GM21723 (cell line): ENCODE measurements at regions not wholly inside any gene's neighbourhood (a gene's known extent, or its start where the extent isn't known, plus 50 kb on each side); places are given as distances from the start of the nearest gene placed in this dataset.

ENCODE experiments used
- ATAC-seq: cut with Tn5 transposase; IDR thresholded peaks from one replicate; pipeline ENCODE4 v1.9.1; 2021; ENCODE audit warnings: mild to moderate bottlenecking, moderate library complexity; ENCODE audit not compliant: unreplicated experiment

DNA sequence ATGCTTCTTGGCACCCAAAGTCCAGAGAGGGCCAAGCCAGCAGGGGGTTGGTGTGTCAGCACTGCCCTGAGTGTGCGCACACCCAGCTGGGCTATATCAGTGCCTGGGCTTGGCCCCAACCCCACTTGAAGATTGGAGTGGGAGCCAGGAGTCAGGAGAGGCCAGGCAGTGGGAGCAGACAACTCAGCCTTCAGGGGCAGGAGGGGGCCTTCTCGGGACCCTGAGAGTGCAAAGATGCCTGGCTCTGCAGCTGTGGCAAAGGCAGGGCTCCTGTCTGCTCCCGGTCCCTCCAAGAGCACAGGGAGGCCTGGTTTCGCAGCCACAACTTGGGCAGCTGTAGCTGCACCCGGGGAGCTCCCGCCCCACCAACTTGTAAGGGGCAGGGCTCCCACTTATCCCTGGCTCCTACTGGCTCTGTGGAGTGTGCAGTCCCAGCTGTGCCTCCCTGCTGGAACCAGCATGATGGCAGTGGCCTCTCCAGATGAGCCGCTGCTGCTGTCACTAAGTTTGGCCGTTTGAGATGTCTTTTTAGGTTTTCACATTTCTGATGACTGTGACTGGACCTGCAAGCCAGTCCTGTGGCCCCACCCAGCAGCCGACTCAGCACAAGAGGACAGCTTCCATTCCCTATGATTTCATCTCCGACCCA, 148.8 kb upstream of the HS6ST1 start:
- no peak for ATAC-seq

DNA sequence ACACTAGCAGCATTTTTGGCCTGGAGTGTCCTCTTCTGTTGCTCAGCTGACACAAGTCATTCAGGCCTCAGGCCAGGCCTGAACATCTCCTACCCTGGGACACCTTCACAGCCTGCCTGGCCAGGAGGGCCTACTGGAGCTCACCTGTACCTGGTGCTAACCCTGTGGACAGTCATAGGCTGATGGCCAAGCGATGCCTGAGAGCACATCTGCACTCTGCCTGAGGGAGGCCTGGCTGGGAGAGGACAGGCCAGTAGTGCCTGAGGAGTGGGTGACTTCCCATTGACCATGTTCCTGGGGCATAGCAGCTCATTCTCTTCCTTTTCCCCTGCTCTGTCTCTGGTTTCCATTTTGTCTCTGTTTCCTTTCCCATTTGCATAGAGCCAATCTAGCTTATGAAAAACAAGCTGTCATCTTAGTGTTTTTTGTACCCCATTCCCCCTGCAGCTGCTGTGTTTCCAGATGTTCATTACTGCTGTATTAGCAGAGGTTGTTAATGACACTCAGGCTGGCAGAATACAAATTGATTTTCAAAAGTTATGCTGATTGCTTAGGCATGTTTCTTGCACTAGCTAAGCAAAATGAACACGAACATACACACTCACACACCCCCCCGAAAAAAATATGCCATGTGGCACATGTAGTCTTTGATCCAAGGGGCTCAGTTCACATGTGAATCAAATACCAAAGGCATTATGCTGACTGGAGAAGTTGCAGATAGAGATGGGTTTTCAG, 149.7 kb upstream of the HS6ST1 start:
- ATAC-seq = no peak

DNA sequence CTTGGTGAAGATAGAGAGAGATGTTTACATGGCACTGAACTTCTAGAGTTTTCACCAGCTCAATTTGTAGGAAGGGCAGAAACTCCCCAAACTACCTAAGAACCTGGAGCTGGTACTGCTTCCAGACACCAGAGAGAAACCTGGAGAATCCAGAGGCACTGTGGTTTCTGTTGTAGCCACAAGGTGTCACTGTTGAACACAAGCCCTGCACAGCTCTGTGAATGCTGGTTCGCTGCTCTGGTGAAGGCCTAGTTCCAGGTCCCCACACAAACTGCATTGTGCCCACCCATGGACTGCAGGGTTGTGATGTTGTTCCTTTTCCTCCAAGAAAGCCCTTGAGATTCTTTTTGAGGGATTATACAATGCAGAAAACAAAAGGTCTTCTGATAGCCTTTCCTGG, 150.5 kb upstream of the HS6ST1 start:
- no peak for ATAC-seq

DNA sequence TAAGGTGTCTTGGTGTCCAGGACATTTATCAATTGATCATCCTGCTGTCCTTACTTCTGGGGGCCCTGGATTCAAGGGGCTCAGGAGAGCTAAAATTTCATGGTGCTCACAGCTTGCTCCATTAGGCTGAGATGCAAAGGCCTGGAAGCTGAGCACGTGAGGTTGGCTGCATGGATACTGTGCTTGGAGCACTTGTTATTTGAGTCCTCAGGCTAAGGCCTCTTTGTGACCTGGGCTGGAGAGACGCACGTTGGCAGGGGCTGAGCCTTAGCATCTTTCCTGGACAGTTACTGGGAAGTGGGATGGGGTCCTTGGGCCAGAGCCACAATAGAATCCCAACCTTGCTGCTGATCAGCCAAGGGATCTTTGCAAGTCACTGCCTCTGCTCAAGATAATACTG, 151.2 kb upstream of the HS6ST1 start:
- ATAC-seq = no peak

DNA sequence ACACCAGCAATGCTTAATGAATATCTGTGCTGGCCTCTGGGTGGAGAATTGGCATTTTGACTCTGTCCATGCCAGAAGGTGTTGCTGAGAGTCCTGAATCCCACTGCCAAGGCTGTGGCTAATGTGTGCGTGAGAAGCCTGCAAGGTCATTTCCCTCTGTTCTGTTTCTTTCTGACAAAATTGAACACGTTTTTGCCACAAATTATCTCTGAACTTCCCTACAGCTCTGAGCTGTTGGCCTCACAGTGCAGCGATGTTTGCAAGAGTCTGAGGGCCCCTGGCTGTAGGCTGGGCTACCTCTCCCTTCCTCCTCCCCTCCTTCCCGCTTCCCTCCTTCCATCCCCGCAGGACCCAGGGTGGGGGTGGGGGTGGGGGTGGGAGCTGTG, 154.1 kb upstream of the HS6ST1 start:
- ATAC-seq = peak; percentile 35

DNA sequence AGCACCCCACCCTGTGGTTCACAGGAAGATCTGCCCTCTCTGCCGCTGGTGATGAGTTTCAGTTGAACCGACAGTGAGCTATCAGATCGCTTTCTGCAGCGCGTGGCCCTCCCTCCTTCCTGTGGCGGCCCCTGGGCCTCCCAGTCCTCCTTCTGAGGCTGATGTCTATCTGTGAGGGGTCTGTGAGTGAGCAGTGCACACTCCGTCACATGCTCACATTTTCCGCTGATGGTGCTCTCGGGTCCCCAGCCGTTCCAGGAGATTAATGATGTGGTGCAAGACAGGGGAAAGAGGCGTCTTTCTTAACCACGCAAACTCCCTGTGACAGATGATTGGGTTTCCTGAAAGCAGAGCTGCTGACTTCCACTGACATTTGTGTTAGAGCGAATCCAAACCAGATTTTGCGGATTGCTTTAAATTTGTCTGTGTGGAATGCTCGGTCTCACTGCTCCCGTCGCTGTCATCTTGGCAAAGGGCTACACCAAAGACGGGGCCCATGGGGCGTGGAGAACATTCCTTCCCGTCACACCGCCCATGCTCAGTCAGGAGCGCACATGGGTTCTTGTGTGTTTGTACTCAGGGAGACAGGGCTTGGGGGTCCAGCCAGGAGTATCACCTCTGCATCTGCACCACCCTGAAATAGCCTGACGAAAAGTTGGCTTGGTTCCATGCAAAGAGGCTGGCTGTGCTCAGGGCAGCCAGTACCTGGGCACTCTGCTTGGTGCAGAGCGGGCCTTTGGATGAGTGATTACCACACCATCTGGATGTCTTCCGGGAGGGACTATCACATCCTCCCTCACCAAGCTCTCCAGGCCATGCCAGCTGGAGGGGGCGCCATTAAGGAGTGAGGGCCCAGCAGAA, 154.7 kb upstream of the HS6ST1 start:
- peak; percentile 82 for ATAC-seq

DNA sequence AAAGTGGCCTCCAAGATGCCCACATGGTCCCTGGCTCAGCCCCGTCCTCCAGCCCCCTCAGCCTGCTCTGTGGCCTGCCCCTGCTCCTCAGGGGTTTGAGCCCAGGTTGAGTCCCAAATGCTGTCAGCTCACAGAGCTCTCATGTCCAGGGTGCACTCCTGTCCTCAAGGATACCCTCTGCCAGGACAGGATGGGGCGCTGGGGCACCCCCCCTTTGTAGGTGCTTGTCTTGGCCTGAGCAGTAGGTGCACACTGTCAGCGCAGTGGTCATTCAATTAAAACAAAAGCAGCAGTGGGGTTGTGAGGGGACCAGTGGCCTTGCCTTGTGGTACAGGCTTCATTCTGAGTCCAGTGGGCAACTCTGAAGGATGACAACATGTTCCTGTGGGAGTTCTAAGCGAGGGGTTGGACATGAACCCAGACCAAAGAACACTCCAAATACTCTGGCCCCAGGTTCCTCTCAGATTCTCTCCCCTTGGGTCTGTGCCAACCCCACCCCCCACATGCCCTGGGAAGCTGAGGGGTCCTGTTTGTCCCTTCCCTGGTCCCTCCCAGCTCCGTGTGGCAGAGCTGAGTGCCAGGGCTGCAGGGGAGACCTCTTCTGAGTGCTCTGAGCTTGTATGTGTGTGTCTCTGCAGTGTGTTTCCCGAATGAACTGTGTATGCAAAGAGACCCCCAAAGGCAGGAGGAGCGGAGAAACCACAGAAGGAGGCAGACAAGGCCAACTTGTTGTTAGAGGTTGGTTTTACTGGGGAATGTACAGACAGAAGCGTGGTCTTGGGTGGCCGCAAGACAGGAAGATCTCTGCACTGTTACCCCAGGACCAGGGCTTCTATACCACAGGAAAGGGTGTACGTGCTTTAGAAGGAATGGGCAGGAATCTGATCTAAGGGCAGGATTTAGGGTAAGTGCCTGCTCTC, 155.6 kb upstream of the HS6ST1 start:
- no peak for ATAC-seq

DNA sequence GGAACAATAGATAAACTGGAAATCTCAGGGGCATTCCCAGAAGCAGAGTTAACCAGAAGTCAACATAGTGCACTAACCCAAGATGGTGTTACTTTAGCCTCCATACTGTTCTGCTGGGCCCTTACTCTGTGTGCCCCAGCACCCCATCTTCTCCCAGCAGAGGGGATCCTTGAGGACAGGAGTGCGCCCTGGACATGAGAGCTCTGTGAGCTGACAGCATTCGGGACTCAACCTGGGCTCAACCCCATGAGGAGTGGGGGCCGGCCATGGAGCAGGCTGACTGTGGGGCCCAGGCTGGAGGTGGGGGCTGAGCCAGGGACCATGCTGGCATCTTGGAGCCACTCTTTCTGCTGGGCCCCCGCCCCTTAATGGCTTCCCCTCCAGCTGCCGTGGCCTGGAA, 156.3 kb upstream of the HS6ST1 start:
- ATAC-seq = no peak

DNA sequence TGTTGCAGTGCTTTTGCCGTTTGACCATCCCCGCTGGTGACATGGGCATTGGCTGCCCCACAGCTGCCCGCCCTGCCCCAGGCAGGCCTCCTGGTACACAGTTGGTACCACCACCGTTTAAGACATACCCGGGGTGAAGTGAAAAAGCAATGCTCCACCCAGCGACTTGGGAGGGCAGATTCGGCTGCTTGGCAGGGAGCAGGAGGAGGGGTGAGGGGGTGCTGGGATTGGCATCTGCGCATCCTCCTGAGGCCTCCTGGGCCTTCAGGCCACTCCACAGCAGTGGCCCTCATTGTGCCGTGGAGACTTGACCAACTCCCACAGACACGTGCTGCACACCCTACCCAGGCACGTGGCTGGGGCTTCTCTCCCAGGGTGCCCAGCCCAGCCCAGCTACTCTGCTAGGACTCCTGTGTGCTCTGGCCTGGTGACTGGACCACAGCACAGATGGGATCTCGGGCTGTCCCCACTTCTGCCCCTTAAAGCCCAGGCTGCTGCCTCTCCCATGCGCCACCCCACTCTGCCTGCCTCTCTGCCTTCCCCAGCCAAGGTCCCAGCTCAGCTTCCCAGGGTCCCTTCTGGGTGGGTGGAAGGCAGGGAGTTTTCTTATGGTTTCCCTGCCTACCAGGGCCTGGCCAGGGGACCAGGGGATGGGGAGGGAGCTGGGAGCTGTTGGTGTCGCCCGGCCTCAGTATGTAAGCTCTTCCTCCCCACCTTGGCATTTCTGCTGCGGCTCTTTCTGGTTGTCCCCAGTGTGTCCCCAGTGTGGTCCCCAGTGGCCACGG, 157.0 kb upstream of the HS6ST1 start:
- no peak for ATAC-seq

DNA sequence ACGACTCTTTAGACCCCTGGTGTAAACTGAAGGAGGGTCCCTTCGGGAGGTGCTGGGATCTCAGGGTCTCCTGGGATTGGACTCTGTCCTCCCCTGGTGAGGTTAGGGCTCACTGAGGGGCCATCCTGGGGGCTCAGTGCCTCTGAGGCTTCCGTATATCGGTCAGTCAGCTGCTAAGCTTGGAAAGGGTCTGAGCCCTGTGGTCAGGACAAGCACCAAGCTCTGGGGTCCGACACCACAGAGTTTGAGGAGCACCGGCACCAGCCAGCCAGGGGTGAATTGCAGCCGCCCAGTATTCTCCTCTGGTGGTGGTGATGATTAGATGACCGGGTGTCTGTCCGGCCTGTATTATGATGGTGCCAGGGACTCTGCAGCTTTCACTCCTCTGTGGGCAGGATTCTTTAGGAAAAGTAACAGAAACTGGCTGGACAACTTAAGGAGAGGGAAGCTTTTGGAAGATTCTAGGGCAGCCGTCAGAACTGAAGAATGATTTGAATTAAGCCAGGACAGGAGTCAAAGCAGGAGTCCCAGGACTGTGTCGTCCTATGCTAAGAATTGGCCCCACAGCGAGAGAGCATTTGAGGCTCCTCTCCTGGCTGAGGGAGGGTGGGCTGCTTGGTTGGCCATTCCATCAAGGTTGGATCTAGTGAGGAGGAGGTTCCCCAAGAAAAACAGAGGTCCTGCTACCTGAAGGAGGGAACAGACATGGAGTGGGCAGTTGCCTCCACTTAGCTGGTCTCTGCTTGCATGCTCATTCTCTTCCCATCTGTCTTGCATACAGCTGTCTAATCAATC, 158.6 kb upstream of the HS6ST1 start:
- ATAC-seq = no peak

DNA sequence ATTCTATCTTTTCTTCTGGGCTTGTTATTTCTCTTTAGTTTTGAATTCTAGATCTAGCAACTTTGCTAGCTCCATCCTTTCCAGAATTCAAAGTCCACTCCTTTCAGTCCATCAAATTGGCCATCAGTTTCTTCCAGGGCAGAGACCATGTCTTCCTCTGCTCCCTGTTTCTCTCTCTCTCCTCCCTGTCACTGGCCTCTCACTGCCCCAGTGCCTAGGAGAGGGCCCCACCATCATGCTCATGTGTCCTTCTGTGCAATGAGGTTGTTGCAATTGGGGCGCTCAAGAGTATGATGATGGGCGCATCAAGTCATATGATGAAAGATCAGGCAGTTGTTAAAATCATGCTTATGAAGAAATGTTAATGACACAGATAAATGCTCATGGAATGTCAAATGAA, 159.2 kb upstream of the HS6ST1 start:
- ATAC-seq = no peak

DNA sequence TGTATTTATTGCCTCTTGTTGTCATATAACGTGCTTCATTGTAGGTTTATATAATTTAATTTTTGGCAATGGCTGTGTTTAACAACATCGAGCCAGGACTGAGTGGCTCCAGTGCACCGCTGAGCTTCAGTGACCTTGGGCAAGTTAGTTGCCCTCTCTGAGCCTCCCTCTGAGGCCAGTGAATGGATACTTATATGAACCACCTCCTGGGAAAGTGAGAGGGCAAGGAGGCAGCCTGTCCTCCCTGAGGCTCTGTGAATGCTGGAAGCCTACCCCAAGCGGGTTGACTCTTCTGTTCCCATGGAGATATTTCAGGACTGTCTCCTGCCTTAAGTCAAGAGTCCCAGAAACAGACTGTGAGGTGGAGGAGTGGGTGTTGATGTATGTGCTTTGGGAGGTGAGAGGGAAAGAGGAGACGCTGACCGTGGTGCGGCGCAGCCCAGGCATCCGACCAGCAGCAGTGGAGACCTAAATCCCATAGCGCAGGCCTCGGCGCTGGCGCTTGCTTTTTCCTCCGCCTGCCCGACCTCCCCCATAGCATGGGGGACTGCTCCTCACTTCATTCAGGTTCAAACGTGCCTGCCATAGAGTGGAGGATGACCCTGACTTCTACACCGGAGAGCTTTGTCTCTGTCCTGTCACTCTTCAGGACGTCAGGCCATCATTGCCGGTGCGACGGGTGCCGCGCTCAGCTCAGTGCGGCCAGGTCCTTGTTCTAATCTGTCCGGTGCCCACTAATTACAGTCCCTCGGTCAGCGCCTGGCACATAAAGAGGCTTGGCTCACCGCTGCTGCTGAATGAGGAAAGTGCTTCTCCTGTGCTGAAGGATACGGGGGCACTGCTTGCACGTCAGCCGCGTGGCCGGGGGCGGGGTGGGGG, 167.3 kb upstream of the HS6ST1 start:
- ATAC-seq = no peak

DNA sequence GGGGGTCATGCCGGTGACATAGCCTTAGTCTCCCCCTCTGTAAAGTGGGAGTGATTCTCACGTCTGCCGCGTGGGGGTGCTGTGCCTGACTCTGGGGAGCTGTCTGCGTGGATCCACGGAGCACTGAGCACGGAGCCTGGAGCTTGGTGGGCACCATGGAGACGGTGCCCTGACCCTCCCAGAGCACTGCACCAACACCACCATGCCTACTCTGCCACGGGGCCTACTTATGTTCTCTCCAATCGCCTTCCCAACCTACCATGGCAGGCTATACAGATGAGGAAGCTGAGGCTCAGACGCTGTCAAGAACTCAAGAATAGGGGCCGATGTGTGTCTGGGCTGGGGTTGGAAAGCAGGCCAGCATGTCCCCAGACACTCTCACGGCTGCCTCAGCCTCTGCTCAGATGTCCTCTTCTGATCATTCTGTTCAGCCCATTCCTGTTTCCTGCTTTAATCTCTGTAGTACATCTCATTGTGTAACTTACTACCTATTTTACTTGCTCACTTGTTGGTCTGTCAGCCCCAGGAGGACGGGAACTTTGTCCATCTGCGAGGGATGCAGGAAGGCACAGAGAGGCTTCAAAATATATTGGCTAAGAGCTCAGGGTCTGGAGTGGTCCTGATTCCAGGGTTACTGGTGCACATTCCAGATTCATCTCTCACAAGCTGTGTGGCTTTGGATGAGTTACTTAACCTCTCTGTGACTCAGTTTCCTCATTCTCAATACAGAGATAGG, 168.1 kb upstream of the HS6ST1 start:
- ATAC-seq = no peak

DNA sequence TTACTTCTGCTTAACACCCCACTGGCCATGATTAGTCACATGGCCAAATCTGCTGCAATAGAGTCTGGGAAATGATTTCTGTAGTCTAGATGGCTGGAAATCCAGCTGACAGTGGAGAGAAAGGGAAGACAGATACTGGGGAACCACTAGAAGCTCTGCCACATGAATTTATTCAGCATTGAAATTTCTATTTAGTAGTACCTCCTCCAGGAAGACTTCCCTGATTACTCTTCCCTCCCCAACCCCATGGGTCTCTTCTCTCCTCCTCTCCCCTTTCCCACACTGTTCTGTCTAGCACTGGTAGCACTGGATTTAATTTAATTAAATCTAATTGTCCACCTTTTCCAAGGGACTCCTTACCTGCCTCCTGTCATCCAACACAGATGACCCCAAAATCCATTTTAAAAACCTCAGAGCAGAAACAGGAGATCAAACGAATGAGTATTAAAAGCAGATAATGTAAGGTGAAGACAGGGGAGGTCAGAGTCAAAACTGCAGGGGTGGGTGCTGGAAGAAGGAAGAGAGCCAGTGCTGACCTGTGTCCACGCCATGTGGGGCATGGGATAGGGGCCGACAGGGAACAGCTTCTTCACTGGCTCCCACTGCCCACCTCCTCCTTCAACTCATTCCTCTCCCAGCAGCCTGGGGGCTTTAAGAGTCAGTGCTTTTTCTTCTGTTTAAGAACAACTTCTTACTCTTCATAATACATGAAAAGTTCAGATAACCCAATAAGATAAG, 169.2 kb upstream of the HS6ST1 start:
- ATAC-seq = no peak

DNA sequence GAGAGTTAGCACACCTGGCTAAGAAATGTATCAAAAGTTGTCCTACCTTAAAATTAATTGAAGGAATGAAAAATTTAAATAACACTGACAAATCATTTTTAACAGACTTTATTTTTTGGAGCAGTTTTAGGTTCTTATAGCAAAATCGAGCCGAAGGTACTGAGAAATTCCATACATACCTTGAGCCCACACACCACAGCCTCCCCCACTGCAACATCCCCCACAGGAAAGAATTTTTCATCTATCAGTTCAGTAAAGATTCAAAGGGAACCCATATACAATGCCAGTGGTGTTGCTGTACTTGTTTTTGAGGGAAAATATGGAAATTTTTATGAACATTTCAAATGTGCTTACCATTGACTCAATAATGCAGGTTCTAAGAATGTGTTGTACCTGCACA, 169.8 kb upstream of the HS6ST1 start:
- ATAC-seq = no peak

DNA sequence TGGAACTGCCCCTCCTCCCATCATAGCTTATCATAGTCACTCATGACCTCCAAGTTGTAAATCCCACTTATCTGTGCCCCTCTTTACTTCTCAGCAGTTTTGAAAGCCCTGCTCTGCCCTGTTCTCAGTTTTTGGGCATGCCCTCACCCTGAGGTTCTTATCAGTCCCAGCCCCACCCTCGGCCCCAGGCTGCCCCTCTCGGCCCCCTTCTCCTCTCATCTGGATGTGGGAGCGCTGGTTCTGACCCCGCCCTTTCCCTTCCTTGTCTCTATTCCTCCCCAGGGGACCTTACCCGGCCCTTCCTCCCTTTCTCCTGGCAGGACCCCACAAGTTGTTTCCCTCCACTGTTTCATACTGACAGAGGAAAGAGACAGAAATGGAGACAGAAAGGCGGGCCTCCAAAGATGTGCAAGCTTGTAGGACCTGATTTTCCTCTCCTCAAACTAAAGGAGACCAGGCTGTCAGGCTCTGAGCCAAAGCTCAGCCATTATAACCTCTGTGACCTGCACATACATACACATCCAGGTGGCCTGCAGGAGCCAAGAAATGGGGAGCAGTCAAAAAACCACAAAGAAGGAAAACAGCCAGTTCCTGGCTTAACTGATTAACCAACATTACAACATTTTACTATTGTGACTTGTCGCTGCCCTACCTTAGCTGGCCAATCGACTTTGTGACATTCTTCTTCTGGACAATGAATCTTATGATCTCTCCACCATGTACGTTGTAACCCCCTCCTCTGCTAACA, 171.0 kb upstream of the HS6ST1 start:
- ATAC-seq = no peak
